Progenitor cell of endocrine pancreas (in vitro differentiated cells): ENCODE measurements at regions not wholly inside any gene's neighbourhood (a gene's known extent, or its start where the extent isn't known, plus 50 kb on each side); places are given as distances from the start of the nearest gene placed in this dataset.

Source experiments
- DNase-seq: peaks from one replicate; pipeline ENCODE4 v3.0.0; 2021; ENCODE audit warnings: low spot score; ENCODE audit not compliant: unreplicated experiment
- H3K27ac Mint-ChIP-seq: 2 replicates; pipeline ENCODE4 v1.8.0; 2021; ENCODE audit warnings: mild to moderate bottlenecking, moderate library complexity, mixed read lengths
- H3K27me3 Mint-ChIP-seq: 2 replicates; pipeline ENCODE4 v1.8.0; 2021; ENCODE audit warnings: mixed read lengths
- H3K36me3 Mint-ChIP-seq: 2 replicates; pipeline ENCODE4 v1.8.0; 2022; ENCODE audit warnings: mixed read lengths; ENCODE audit not compliant: insufficient read depth
- H3K4me1 Mint-ChIP-seq: 2 replicates; pipeline ENCODE4 v1.8.0; 2021; ENCODE audit warnings: low read depth, mixed read lengths
- H3K4me3 Mint-ChIP-seq: 2 replicates; pipeline ENCODE4 v1.8.0; 2021; ENCODE audit warnings: low read depth, mild to moderate bottlenecking, moderate library complexity, mixed read lengths
- H3K9me3 Mint-ChIP-seq: 2 replicates; pipeline ENCODE4 v1.8.0; 2021; ENCODE audit warnings: low read depth, mixed read lengths
- CTCF ChIP-seq: fragments of 200-600 bp; sonication (generic); IDR thresholded peaks from one replicate; pipeline ENCODE4 v1.5.0; 2021; ENCODE audit warnings: antibody characterized with exemption, mild to moderate bottlenecking; ENCODE audit not compliant: unreplicated experiment

GRCh38 chr10:83037653-83038052 lies 1101.7 kb upstream of the GHITM start:
- TF ChIP-seq CTCF: peak; percentile 15
- no peak overlapping the region for H3K27ac Mint-ChIP-seq
- no peak for DNase-seq

GRCh38 chr10:83038631-83039030 lies 1100.7 kb upstream of the GHITM start:
- TF ChIP-seq CTCF: no peak
- H3K27ac Mint-ChIP-seq: no peak overlapping the region
- no peaks in the 10 kb centered on the region for H3K9me3 Mint-ChIP-seq
- no peak for DNase-seq
- H3K36me3 Mint-ChIP-seq: no peaks in the 10 kb centered on the region
- H3K4me3 Mint-ChIP-seq: no peak overlapping the region
- no peaks in the 10 kb centered on the region for H3K27me3 Mint-ChIP-seq
- H3K4me1 Mint-ChIP-seq: no peaks in the 10 kb centered on the region

More at GRCh38 chr10:83037653-83038052, 1101.7 kb upstream of the GHITM start:
- H3K36me3 Mint-ChIP-seq: no peaks in the 10 kb centered on the region
- H3K27me3 Mint-ChIP-seq: no peaks in the 10 kb centered on the region
- no peaks in the 10 kb centered on the region for H3K4me1 Mint-ChIP-seq
- H3K4me3 Mint-ChIP-seq: no peak overlapping the region
- H3K9me3 Mint-ChIP-seq: no peaks in the 10 kb centered on the region

GRCh38 chr10:83045731-83046130 lies 1093.6 kb upstream of the GHITM start:
- H3K27me3 Mint-ChIP-seq: no peaks in the 10 kb centered on the region
- H3K4me1 Mint-ChIP-seq: no peaks in the 10 kb centered on the region
- no peak overlapping the region for H3K27ac Mint-ChIP-seq
- no peaks in the 10 kb centered on the region for H3K36me3 Mint-ChIP-seq
- H3K4me3 Mint-ChIP-seq: no peak overlapping the region
- TF ChIP-seq CTCF: no peak
- no peaks in the 10 kb centered on the region for H3K9me3 Mint-ChIP-seq
- no peak for DNase-seq

GRCh38 chr10:83050815-83051214 lies 1088.5 kb upstream of the GHITM start:
- no peak overlapping the region for H3K27ac Mint-ChIP-seq
- H3K9me3 Mint-ChIP-seq: no peaks in the 10 kb centered on the region
- DNase-seq: no peak
- no peak overlapping the region for H3K4me3 Mint-ChIP-seq
- no peaks in the 10 kb centered on the region for H3K27me3 Mint-ChIP-seq
- no peaks in the 10 kb centered on the region for H3K4me1 Mint-ChIP-seq
- TF ChIP-seq CTCF: no peak
- no peaks in the 10 kb centered on the region for H3K36me3 Mint-ChIP-seq

- no peaks in the 10 kb centered on the region for H3K4me1 Mint-ChIP-seq
- H3K9me3 Mint-ChIP-seq: peaks cover 5% of the 10 kb centered on the region
- no peak for TF ChIP-seq CTCF
- no peaks in the 10 kb centered on the region for H3K27me3 Mint-ChIP-seq
- no peak overlapping the region for H3K4me3 Mint-ChIP-seq
- no peak overlapping the region for H3K27ac Mint-ChIP-seq
- DNase-seq: no peak
- H3K36me3 Mint-ChIP-seq: no peaks in the 10 kb centered on the region
Observed at GRCh38 chr10:83062871-83063270, 1076.4 kb upstream of the GHITM start.
